OCI-LY1 (cell line): ENCODE measurements at regions not wholly inside any gene's neighbourhood (a gene's known extent, or its start where the extent isn't known, plus 50 kb on each side); places are given as distances from the start of the nearest gene placed in this dataset.

ENCODE experiments used
- H2AFZ ChIP-seq: fragments of 200-600 bp; sonication (generic), shearing (Covaris generic); 2 replicates; pipeline ENCODE4 v1.6.0; 2014; ENCODE audit warnings: antibody characterized with exemption, mild to moderate bottlenecking, low read length
- H3F3A ChIP-seq: fragments of 200-600 bp; sonication (generic), shearing (Covaris generic); 2 replicates; pipeline ENCODE4 v1.6.0; 2014; ENCODE audit warnings: mild to moderate bottlenecking, antibody characterized with exemption, low read length, moderate library complexity; ENCODE audit not compliant: insufficient read depth
- H3K27ac ChIP-seq: fragments of 200-600 bp; sonication (generic); 2 replicates; pipeline ENCODE4 v1.5.1; 2014; ENCODE audit warnings: low read length, mixed run types, mild to moderate bottlenecking, low read depth; ENCODE audit not compliant: poor library complexity, severe bottlenecking
- H3K27me3 ChIP-seq: fragments of 200-600 bp; sonication (generic); 2 replicates; pipeline ENCODE4 v1.6.0; 2014; ENCODE audit warnings: antibody characterized with exemption, mild to moderate bottlenecking, low read length, moderate library complexity; ENCODE audit not compliant: insufficient read depth
- H3K36me3 ChIP-seq: fragments of 200-600 bp; sonication (generic); 2 replicates; pipeline ENCODE4 v1.6.1; 2014; ENCODE audit warnings: mild to moderate bottlenecking, antibody characterized with exemption, low read length, moderate library complexity, mixed read lengths; ENCODE audit not compliant: insufficient read depth
- H3K4me1 ChIP-seq: fragments of 200-600 bp; sonication (generic); 2 replicates; pipeline ENCODE4 v1.5.1; 2014; ENCODE audit warnings: mild to moderate bottlenecking, low read length, moderate library complexity; ENCODE audit not compliant: insufficient read depth, severe bottlenecking
- H3K4me2 ChIP-seq: fragments of 200-600 bp; sonication (generic), shearing (Covaris generic); 2 replicates; pipeline ENCODE4 v1.6.1; 2014; ENCODE audit warnings: low read length
- H3K4me3 ChIP-seq: fragments of 200-600 bp; sonication (generic); 2 replicates; pipeline ENCODE4 v1.5.1; 2014; ENCODE audit warnings: low read length, low read depth, mild to moderate bottlenecking, mixed read lengths; ENCODE audit not compliant: poor library complexity, severe bottlenecking
- H3K79me2 ChIP-seq: fragments of 200-600 bp; shearing (Covaris generic); 2 replicates; pipeline ENCODE4 v1.6.1; 2016; ENCODE audit warnings: mixed run types, low read length, mixed read lengths; ENCODE audit not compliant: insufficient read depth
- H3K9ac ChIP-seq: fragments of 200-600 bp; sonication (generic), shearing (Covaris generic); 2 replicates; pipeline ENCODE4 v1.6.1; 2014; ENCODE audit warnings: mild to moderate bottlenecking, low read length, mixed read lengths
- H3K9me2 ChIP-seq: fragments of 200-600 bp; sonication (generic), shearing (Covaris generic); 2 replicates; pipeline ENCODE4 v1.6.1; 2014; ENCODE audit warnings: low read depth, mild to moderate bottlenecking, low read length, mixed read lengths
- H3K9me3 ChIP-seq: fragments of 200-600 bp; shearing (Covaris generic); 2 replicates; pipeline ENCODE4 v1.6.1; 2014; ENCODE audit warnings: low read length, mixed read lengths
- H4K20me1 ChIP-seq: fragments of 200-600 bp; sonication (generic), shearing (Covaris generic); 2 replicates; pipeline ENCODE4 v1.6.0; 2016; ENCODE audit warnings: mild to moderate bottlenecking, low read length; ENCODE audit not compliant: insufficient read depth
- CTCF ChIP-seq: fragments of 200-600 bp; sonication (generic), shearing (Covaris generic); IDR thresholded peaks from 2 replicates; pipeline ENCODE4 v1.5.1; 2017; ENCODE audit warnings: mild to moderate bottlenecking, antibody characterized with exemption, low read length, moderate library complexity, mixed read lengths
- EZH2 ChIP-seq: fragments of 200-600 bp; sonication (generic), shearing (Covaris generic); IDR thresholded peaks from 2 replicates; pipeline ENCODE4 v1.8.0; 2017; ENCODE audit warnings: borderline replicate concordance, mixed run types, mild to moderate bottlenecking, antibody characterized with exemption, low read length, moderate library complexity, mixed read lengths

GRCh38 chr16:55152875-55153390, 171.1 kb upstream of the IRX6 start:
- no peaks in the 10 kb centered on the region for H3K79me2 ChIP-seq
- no peak overlapping the region for H3K27ac ChIP-seq
- no peaks in the 10 kb centered on the region for H3F3A ChIP-seq
- TF ChIP-seq CTCF (no peak), EZH2 (no peak)
- H3K4me2 ChIP-seq: no peak overlapping the region
- H3K9me2 ChIP-seq: no peaks in the 10 kb centered on the region
- H3K4me1 ChIP-seq: no peaks in the 10 kb centered on the region
- no peak overlapping the region for H2AFZ ChIP-seq
- H3K9me3 ChIP-seq: no peaks in the 10 kb centered on the region
- no peak overlapping the region for H3K4me3 ChIP-seq
- no peaks in the 10 kb centered on the region for H3K27me3 ChIP-seq
- H4K20me1 ChIP-seq: no peaks in the 10 kb centered on the region
- no peak overlapping the region for H3K9ac ChIP-seq
- H3K36me3 ChIP-seq: no peaks in the 10 kb centered on the region

DNA sequence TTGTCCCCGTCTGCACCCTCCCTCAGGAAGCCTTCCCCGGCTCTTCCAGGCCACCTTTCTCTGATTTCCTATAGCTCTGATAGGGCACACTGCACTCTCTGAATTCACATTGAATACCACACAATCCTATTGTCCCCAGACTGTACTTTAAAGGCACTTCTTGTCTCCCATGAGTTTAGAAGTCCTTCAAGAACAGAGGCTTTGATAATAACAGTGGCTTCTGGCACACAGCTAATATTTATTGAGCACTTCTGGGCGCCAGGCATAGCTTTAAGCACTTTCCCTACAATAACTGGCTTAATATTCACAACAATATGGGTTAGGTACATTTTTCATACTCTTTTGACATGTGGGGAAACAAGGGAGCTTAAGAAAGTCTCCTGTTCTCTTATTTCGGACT, 169.7 kb upstream of the IRX6 start:
- H3K9me2 ChIP-seq: no peaks in the 10 kb centered on the region
- no peaks in the 10 kb centered on the region for H3K36me3 ChIP-seq
- no peaks in the 10 kb centered on the region for H3K27me3 ChIP-seq
- H3K79me2 ChIP-seq: no peaks in the 10 kb centered on the region
- no peaks in the 10 kb centered on the region for H4K20me1 ChIP-seq
- no peak overlapping the region for H2AFZ ChIP-seq
- no peak overlapping the region for H3K27ac ChIP-seq
- H3K9ac ChIP-seq: no peak overlapping the region
- H3F3A ChIP-seq: no peaks in the 10 kb centered on the region
- TF ChIP-seq EZH2 (no peak), CTCF (no peak)
- H3K4me1 ChIP-seq: no peaks in the 10 kb centered on the region
- H3K4me2 ChIP-seq: no peak overlapping the region
- no peak overlapping the region for H3K4me3 ChIP-seq
- no peaks in the 10 kb centered on the region for H3K9me3 ChIP-seq

GRCh38 chr16:55154956-55155355, 169.0 kb upstream of the IRX6 start:
- H3K9me3 ChIP-seq: no peaks in the 10 kb centered on the region
- no peak overlapping the region for H3K4me2 ChIP-seq
- no peaks in the 10 kb centered on the region for H3K4me1 ChIP-seq
- no peaks in the 10 kb centered on the region for H3K9me2 ChIP-seq
- H3K9ac ChIP-seq: no peak overlapping the region
- H3K4me3 ChIP-seq: no peak overlapping the region
- H2AFZ ChIP-seq: no peak overlapping the region
- no peak overlapping the region for H3K27ac ChIP-seq
- H3K79me2 ChIP-seq: no peaks in the 10 kb centered on the region
- H3K27me3 ChIP-seq: no peaks in the 10 kb centered on the region
- TF ChIP-seq CTCF: no peak
- no peaks in the 10 kb centered on the region for H3K36me3 ChIP-seq
- no peaks in the 10 kb centered on the region for H3F3A ChIP-seq
- H4K20me1 ChIP-seq: no peaks in the 10 kb centered on the region
